H1 (cell line): ENCODE measurements at regions not wholly inside any gene's neighbourhood (a gene's known extent, or its start where the extent isn't known, plus 50 kb on each side); places are given as distances from the start of the nearest gene placed in this dataset.

Experiments used
- RFX5 ChIP-seq: IDR thresholded peaks from 2 replicates; pipeline ENCODE4 v1.6.1; 2011; ENCODE audit warnings: low read depth, low read length, improper control_type of control experiment, borderline replicate concordance
- SUZ12 ChIP-seq: fragments of 200-600 bp; sonication (generic); IDR thresholded peaks from 2 replicates; pipeline ENCODE4 v1.6.1; 2012; ENCODE audit warnings: mild to moderate bottlenecking, inconsistent platforms, low read length, moderate library complexity, mixed read lengths
- TBP ChIP-seq: IDR thresholded peaks from 2 replicates; pipeline ENCODE4 v1.6.1; 2011; ENCODE audit warnings: low read depth, low read length, improper control_type of control experiment

DNA sequence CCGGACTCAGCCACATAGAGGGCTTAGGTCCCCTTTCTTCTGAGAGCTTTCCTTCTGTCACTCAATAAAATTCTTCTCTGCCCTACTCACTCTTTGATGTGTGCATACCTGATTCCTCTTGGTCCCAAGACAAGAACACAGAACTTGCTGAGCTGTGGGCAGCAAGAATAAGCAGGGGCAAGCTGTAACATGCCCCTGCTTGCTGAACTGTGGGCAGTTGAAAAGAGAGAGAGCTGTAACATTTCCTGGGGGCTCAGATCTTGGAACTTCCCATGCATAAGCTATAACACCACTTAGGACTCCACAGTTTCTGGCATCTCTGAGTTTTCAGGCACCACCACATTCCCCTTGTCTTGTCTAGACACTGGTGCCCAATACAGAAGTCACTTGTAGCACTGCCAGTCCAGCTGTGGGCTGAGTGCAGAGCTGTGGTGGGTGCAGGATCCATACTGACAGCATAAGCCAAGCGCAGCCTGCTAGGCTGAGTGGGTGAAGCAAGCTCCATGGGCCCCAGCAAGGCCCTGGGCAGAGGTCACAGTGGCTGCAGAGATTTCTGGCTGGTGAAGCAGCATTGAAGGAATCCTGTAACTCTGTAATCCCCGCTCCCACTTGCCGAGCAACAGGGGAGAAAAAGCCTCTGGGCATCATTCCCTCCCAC lies 241.2 kb downstream of the PCDH10 start (continued):
- TF ChIP-seq TBP = no peak
- TF ChIP-seq SUZ12 = no peak
- no peak for TF ChIP-seq RFX5
